SK-N-SH (cell line): ENCODE measurements at regions not wholly inside any gene's neighbourhood (a gene's known extent, or its start where the extent isn't known, plus 50 kb on each side); places are given as distances from the start of the nearest gene placed in this dataset.

Experiments
- CTCF ChIA-PET: fragments of 300-600, 350-600 bp; formaldehyde crosslinking; extraction: SDS; loops from one replicate; lab custom pipeline; 2021; lab: Yijun Ruan, JAX
- POLR2A ChIA-PET: fragments of 350-600 bp; sonication (Branson Sonifier 250); formaldehyde crosslinking; extraction: SDS; loops from one replicate; lab custom pipeline; 2020; ENCODE audit warnings: antibody characterized with exemption, inconsistent platforms; lab: Yijun Ruan, JAX
- DNase-seq: peaks from one replicate; pipeline ENCODE4 v3.0.0; 2012
- H2AFZ ChIP-seq: fragments of 200-600 bp; sonication (generic); 2 replicates; pipeline ENCODE4 v1.8.1; 2016; ENCODE audit warnings: antibody characterized with exemption, mild to moderate bottlenecking, low read depth
- H3F3A ChIP-seq: fragments of 200-600 bp; sonication (generic); replicated peaks from 2 replicates; pipeline ENCODE3; 2016; ENCODE audit warnings: antibody characterized with exemption, mild to moderate bottlenecking; ENCODE audit not compliant: insufficient read depth
- H3K27ac ChIP-seq, 2 experiments: fragments of 200-500 bp in 1 of 2; fragments of 200-600 bp in 1 of 2; sonication (Bioruptor generic) in 1 of 2; sonication (generic), shearing (Covaris generic) in 1 of 2; 2 replicates each; pipeline versions ENCODE4 v1.5.1 to v1.6.1; 2014 to 2016; ENCODE audit warnings: low read depth in 2 of 2, inconsistent platforms in 1 of 2, low read length in 1 of 2, mild to moderate bottlenecking in 1 of 2, mixed read lengths in 1 of 2
- H3K27me3 ChIP-seq: fragments of 200-600 bp; sonication (generic), shearing (Covaris generic); 2 replicates; pipeline ENCODE4 v1.6.1; 2016; ENCODE audit warnings: mixed run types; ENCODE audit not compliant: insufficient read depth
- H3K36me3 ChIP-seq, 2 experiments: fragments of 200-500 bp in 1 of 2; fragments of 200-600 bp in 1 of 2; sonication (Bioruptor generic) in 1 of 2; sonication (generic) in 1 of 2; replicated peaks in 1 of 2; 2 replicates each; pipeline versions ENCODE3 to v1.5.1; 2014 to 2016; ENCODE audit warnings: low read length in 1 of 2, mild to moderate bottlenecking in 1 of 2; ENCODE audit not compliant: insufficient read depth in 2 of 2, control insufficient read depth in 1 of 2
- H3K4me1 ChIP-seq, 2 experiments: fragments of 200-500 bp in 1 of 2; fragments of 200-600 bp in 1 of 2; sonication (Bioruptor generic) in 1 of 2; sonication (generic), shearing (Covaris generic) in 1 of 2; 2 replicates each; pipeline versions ENCODE4 v1.5.1 to v1.6.1; 2014 to 2016; ENCODE audit warnings: low read depth in 1 of 2, low read length in 1 of 2, mixed run types in 1 of 2; ENCODE audit not compliant: insufficient read depth in 2 of 2, control insufficient read depth in 1 of 2
- H3K4me2 ChIP-seq: fragments of 200-600 bp; sonication (generic), shearing (Covaris generic); 2 replicates; pipeline ENCODE4 v1.6.1; 2017; ENCODE audit warnings: mixed run types
- H3K4me3 ChIP-seq, 2 experiments: fragments of 200-500 bp in 1 of 2; fragments of 200-600 bp in 1 of 2; sonication (Bioruptor generic) in 1 of 2; sonication (generic), shearing (Covaris generic) in 1 of 2; 2 replicates each; pipeline versions ENCODE4 v1.5.1 to v1.8.1; 2014 to 2016; ENCODE audit warnings: low read depth in 2 of 2, inconsistent platforms in 1 of 2, low read length in 1 of 2, mild to moderate bottlenecking in 1 of 2, mixed read lengths in 1 of 2, moderate library complexity in 1 of 2
- H3K79me2 ChIP-seq: fragments of 200-600 bp; sonication (generic); 2 replicates; pipeline ENCODE4 v1.8.1; 2017; ENCODE audit warnings: mild to moderate bottlenecking; ENCODE audit not compliant: insufficient read depth
- H3K9ac ChIP-seq: fragments of 200-600 bp; sonication (generic); 2 replicates; pipeline ENCODE4 v1.6.1; 2017; ENCODE audit warnings: mixed run types
- H3K9me2 ChIP-seq: fragments of 200-600 bp; sonication (generic); 2 replicates; pipeline ENCODE4 v1.6.1; 2017; ENCODE audit warnings: mixed run types
- H3K9me3 ChIP-seq: fragments of 200-600 bp; sonication (generic); 2 replicates; pipeline ENCODE4 v1.6.1; 2017; ENCODE audit warnings: mixed run types, mild to moderate bottlenecking, moderate library complexity
- H4K20me1 ChIP-seq: fragments of 200-600 bp; sonication (generic); 2 replicates; pipeline ENCODE4 v1.6.1; 2017; ENCODE audit warnings: mild to moderate bottlenecking, mixed run types; ENCODE audit not compliant: insufficient read depth
- CTCF ChIP-seq: fragments of 200-600 bp; sonication (generic); IDR thresholded peaks from 2 replicates; pipeline ENCODE4 v1.6.1; 2017; ENCODE audit warnings: antibody characterized with exemption, mild to moderate bottlenecking, moderate library complexity
- EP300 ChIP-seq, 2 experiments: IDR thresholded peaks; 2 replicates each; pipeline versions ENCODE4 v1.4.0 to v1.6.1; 2012; ENCODE audit warnings: borderline replicate concordance in 1 of 2, low read depth in 1 of 2, low read length in 1 of 2
- FOSL2 ChIP-seq: IDR thresholded peaks from 2 replicates; pipeline ENCODE4 v1.4.0; 2012; ENCODE audit warnings: low read depth, mild to moderate bottlenecking, moderate library complexity, borderline replicate concordance
- FOXM1 ChIP-seq: IDR thresholded peaks from 2 replicates; pipeline ENCODE4 v1.4.0; 2012; ENCODE audit warnings: low read depth, mild to moderate bottlenecking
- GABPA ChIP-seq: IDR thresholded peaks from 2 replicates; pipeline ENCODE4 v1.4.0; 2012; ENCODE audit warnings: low read depth, mild to moderate bottlenecking
- GATA2 ChIP-seq: sonication (generic); formaldehyde crosslinking; IDR thresholded peaks from 2 replicates; pipeline ENCODE4 v1.5.0; 2020; ENCODE audit warnings: mild to moderate bottlenecking, missing genetic modification reagents
- IRF3 ChIP-seq: fragments of 150-350 bp; IDR thresholded peaks from 2 replicates; pipeline ENCODE4 v1.6.1; 2016; ENCODE audit warnings: mild to moderate bottlenecking, low read depth, low read length
- NRF1 ChIP-seq: IDR thresholded peaks from 2 replicates; pipeline ENCODE4 v1.6.1; 2012; ENCODE audit warnings: low read depth, mild to moderate bottlenecking, low read length
- RAD21 ChIP-seq: IDR thresholded peaks from 2 replicates; pipeline ENCODE4 v1.6.1; 2012; ENCODE audit warnings: mild to moderate bottlenecking, low read length
- RCOR1 ChIP-seq: fragments of 150-350 bp; IDR thresholded peaks from 2 replicates; pipeline ENCODE4 v1.6.1; 2017; ENCODE audit warnings: antibody characterized with exemption, low read length
- RXRA ChIP-seq: IDR thresholded peaks from 2 replicates; pipeline ENCODE4 v1.4.0; 2012; ENCODE audit warnings: low read depth, mild to moderate bottlenecking, borderline replicate concordance
- SMC3 ChIP-seq: IDR thresholded peaks from 2 replicates; pipeline ENCODE4 v1.6.1; 2012; ENCODE audit warnings: low read depth, low read length, improper control_type of control experiment
- TCF12 ChIP-seq: IDR thresholded peaks from 2 replicates; pipeline ENCODE4 v1.4.0; 2012
- ZBTB33 ChIP-seq: IDR thresholded peaks from 2 replicates; pipeline ENCODE4 v1.4.0; 2012; ENCODE audit warnings: low read depth, borderline replicate concordance
- WGBS: methylation state at CpG from one replicate; pipeline ENCODE4 v1.1.6; 2017; ENCODE audit warnings: low lambda C conversion rate; 5-methylcytosine and 5-hydroxymethylcytosine counted together

- Histone ChIP-seq H3K4me3 (no peak overlapping the region; a peak in 1 of 4 replicates), H3K36me3 (no peaks in the 10 kb centered on the region), H3K9me2 (no peaks in the 10 kb centered on the region), H3K79me2 (no peaks in the 10 kb centered on the region), H3K4me1 (no peaks in the 10 kb centered on the region), H4K20me1 (no peaks in the 10 kb centered on the region), H3K27me3 (no peaks in the 10 kb centered on the region), H3K9ac (no peak overlapping the region), H3F3A (no peaks in the 10 kb centered on the region)
- WGBS, result 2% methylated on average over 5 of the region's 5 CpGs
- DNase-seq, result no peak
- TF ChIP-seq RAD21 (peak; percentile 27; the same call in 1 of the 2 replicates), FOXM1 (no peak), CTCF (peak; percentile 60), IRF3 (no peak), SMC3 (peak; percentile 15; the same call in 1 of the 2 replicates), NRF1 (no peak), GATA2 (CRISPR knock-in tag) (no peak), EP300 (IDR thresholded peaks at IDR 0.05; ENCODE audit: borderline replicate concordance in 1 of 2, low read depth in 1 of 2, low read length in 1 of 2) (no peak), TCF12 (no peak), RXRA (no peak)
- TF ChIP-seq, all 33 proteins: peak for 3
- no peak overlapping the region for H2AFZ ChIP-seq
- CTCF ChIA-PET, result interaction anchor here (0.8 to 2.2 kb wide), 8 partner anchors 11 to 1506 kb away, joined by 3 to 7 read pairs (median 6); no protein-coding TSS in a partner anchor
- no peak overlapping the region for H3K4me2 ChIP-seq
- POLR2A ChIA-PET, result no interaction called here
- H3K9me3 ChIP-seq, result no peaks in the 10 kb centered on the region
- no peak overlapping the region for H3K27ac ChIP-seq
Measured at GRCh38 chr14:83071888-83072501, 1538.3 kb upstream of the SEL1L start.

GRCh38 chr14:83085136-83085535 is 1551.5 kb upstream of the SEL1L start:
- no peak overlapping the region for H3K9ac ChIP-seq
- no peak overlapping the region for H3K4me2 ChIP-seq
- H3K79me2 ChIP-seq, result no peaks in the 10 kb centered on the region
- 13% methylated on average over 4 of the region's 4 CpGs for WGBS
- POLR2A ChIA-PET, result no interaction called here
- H3K9me2 ChIP-seq, result no peaks in the 10 kb centered on the region
- H3K4me1 ChIP-seq, result no peaks in the 10 kb centered on the region
- no peak overlapping the region for H3K4me3 ChIP-seq
- H2AFZ ChIP-seq, result no peak overlapping the region
- no peaks in the 10 kb centered on the region for H3K9me3 ChIP-seq
- H3F3A ChIP-seq, result no peaks in the 10 kb centered on the region
- no peak for DNase-seq
- TF ChIP-seq ZBTB33 (no peak), FOSL2 (no peak), GATA2 (CRISPR knock-in tag) (no peak), TCF12 (no peak), RCOR1 (no peak), GABPA (no peak)
- no peaks in the 10 kb centered on the region for H3K36me3 ChIP-seq
- H4K20me1 ChIP-seq, result no peaks in the 10 kb centered on the region
- H3K27ac ChIP-seq, result no peak overlapping the region
- CTCF ChIA-PET, result no interaction called here
- no peaks in the 10 kb centered on the region for H3K27me3 ChIP-seq
